Astrocyte of the spinal cord (primary cell): ENCODE measurements at regions not wholly inside any gene's neighbourhood (a gene's known extent, or its start where the extent isn't known, plus 50 kb on each side); places are given as distances from the start of the nearest gene placed in this dataset.

Experiments used
- DNase-seq: peaks from one replicate; pipeline ENCODE4 v3.0.0; 2011; ENCODE audit warnings: low read depth, low spot score
- H3K4me3 ChIP-seq: 2 replicates; pipeline ENCODE4 v1.5.1; 2011; ENCODE audit warnings: low read depth, mild to moderate bottlenecking, low read length, moderate library complexity
- in situ Hi-C: cut with HindIII; loops from 2 replicates; pipeline ENCODE4 v1.10.0; 2017; ENCODE audit warnings: low sequenced_read_pairs
- TF ChIP-seq, protein P1 (sequence below): IDR thresholded peaks from 2 replicates; pipeline ENCODE4 v1.5.1; 2012; ENCODE audit warnings: low read depth, mild to moderate bottlenecking, low read length, inconsistent platforms

DNA sequence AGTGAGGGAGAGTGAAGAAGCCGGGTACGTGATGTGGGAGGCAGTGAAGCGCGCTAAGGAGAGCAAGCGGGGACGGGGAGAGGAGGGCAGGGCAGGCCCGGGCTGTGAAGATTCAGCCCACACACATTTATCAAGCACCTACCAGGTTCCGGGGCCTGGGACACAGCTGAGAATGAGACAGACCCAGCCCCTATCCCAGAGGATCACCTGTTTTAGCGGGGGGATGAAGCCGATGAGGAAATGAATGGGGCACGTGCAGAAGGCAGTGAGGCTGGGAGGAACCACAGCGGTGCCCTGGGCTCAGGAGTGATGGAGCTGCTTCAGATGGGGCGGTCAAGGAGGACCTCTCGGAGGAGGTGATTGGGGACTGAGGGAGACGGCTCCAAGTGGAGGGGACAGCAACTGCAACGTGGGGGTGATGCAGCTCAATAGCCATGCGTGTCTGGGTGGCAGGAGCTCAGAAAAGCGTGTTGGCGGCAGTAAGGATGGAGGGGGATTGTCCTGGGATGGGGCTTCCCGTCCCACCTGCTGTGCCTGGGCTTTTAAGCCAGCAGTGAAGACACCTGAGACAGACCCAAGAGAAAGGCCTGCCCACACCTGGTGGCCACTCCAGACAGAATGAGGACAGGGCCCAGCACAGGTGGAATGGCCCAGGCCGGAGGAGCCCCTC is 77.5 kb upstream of the UNC5A start:
- TF ChIP-seq, protein P1, sequence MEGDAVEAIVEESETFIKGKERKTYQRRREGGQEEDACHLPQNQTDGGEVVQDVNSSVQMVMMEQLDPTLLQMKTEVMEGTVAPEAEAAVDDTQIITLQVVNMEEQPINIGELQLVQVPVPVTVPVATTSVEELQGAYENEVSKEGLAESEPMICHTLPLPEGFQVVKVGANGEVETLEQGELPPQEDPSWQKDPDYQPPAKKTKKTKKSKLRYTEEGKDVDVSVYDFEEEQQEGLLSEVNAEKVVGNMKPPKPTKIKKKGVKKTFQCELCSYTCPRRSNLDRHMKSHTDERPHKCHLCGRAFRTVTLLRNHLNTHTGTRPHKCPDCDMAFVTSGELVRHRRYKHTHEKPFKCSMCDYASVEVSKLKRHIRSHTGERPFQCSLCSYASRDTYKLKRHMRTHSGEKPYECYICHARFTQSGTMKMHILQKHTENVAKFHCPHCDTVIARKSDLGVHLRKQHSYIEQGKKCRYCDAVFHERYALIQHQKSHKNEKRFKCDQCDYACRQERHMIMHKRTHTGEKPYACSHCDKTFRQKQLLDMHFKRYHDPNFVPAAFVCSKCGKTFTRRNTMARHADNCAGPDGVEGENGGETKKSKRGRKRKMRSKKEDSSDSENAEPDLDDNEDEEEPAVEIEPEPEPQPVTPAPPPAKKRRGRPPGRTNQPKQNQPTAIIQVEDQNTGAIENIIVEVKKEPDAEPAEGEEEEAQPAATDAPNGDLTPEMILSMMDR: no peak
- no peak overlapping the region for H3K4me3 ChIP-seq
- DNase-seq: no peak
- in situ Hi-C loops: no loop called here

DNA sequence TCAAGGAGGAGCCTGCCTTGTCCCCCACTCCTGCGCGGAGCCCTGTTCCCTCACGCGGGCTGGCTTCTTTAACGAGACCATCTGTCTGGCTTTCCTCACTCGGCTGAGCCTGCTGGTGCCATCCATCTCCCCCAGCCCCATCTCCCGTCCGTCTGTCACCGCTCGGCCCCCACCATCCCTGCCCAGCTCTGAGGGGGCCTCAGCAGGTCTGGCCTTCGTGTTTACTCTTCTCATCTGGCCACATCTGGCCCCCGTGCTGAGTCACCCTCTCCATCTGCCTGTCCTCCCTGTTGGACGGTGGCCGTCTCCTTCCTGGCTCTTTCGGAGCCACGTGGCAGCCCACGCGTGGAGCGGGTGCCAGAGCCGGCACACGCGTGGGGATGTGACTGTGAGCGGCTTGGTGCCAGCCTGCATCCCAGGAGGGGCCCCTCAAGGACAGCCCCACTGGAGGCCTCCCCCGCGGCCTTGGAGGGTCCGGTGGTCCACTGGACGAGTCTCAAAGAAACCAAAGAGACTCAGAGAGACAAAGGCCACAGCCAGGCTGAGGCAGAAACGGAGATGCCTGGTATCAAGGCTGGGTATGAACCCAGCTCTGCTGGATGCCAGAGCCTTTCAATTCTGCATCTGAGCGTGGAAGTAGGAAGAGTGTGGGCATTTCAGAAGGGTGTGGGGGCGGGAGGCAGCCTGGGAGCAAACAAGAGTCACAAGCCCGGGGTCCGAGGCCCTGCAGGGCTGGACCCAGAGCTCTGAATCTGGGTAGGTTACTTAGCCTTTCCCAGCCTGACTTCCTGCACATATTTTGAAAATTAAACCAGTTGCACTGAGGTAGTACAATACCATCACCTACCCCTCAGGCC is 76.7 kb upstream of the UNC5A start:
- TF ChIP-seq, protein P1: no peak
- no peak for DNase-seq
- in situ Hi-C loops: no loop called here
- no peak overlapping the region for H3K4me3 ChIP-seq

DNA sequence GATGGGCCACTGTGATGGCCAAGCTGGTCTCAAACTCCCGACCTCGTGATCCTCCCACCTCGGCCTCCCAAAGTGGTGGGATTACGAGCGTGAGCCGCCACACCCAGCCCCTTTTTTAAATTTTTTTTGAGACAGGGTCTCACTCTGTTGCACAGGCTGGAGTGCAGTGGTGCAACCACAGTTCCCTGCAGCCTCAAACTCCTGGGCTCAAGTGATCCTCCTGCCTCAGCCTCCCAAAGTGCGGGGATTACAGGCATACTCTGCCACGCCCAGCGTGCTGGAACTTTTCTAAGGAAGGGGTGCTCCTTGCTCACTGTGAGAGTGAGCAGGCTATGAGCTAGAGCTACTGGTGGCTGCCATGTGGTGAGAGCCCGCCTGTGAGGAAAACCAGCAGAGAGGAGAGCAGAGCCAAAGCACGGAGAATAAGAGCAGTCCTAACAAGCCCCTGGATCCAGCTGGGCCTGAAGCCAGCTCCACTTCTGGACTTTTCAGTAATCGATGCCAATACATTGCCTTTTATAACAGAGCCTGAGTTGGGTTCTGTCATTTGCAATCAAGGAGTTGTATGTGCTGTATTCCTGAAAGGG is 75.5 kb upstream of the UNC5A start:
- no peak overlapping the region for H3K4me3 ChIP-seq
- TF ChIP-seq, protein P1: no peak
- no peak for DNase-seq
- in situ Hi-C loops: no loop called here

DNA sequence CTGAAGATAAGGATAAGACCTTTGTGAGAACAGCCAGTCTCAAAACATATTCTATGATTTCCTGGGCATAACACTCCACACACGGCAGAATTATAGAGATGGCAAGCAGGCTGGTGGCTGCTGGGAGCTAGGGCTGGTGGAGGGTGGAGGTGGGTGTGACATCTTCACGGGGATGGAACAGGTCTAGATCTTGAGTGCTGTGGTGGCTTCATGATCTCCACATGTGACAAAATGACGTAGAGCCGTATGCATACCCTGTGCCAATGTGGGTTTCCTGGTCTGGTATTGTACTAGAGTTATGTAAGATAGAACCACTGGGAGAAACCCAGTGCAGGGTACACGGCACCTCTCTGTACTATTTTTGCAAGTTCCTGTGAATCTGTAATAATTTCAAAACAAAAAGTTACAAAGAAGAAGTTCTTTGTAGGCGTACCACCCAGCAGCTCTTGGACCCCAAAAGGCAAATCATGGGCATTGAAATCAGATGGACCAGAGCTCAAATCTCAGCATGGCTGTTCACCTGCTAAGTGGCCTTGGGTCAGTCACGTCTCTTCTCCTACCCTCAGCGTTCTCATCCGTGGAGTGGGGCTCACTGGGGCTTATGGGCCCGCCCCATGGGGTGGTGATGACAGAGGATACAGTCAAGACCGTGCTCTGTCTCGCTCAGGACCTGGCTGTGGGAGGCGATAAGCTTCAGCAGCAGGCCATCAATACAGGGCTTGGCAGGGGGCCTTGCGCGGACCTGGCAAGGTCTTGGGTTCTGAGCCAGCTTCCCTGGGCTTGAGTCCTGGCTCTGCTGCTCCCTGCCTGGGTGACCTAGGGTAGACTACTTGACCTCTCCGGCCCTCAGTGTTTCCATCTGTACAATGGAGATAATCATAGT is 74.7 kb upstream of the UNC5A start:
- no peak overlapping the region for H3K4me3 ChIP-seq
- TF ChIP-seq, protein P1: no peak
- in situ Hi-C loops: no loop called here
- no peak for DNase-seq

DNA sequence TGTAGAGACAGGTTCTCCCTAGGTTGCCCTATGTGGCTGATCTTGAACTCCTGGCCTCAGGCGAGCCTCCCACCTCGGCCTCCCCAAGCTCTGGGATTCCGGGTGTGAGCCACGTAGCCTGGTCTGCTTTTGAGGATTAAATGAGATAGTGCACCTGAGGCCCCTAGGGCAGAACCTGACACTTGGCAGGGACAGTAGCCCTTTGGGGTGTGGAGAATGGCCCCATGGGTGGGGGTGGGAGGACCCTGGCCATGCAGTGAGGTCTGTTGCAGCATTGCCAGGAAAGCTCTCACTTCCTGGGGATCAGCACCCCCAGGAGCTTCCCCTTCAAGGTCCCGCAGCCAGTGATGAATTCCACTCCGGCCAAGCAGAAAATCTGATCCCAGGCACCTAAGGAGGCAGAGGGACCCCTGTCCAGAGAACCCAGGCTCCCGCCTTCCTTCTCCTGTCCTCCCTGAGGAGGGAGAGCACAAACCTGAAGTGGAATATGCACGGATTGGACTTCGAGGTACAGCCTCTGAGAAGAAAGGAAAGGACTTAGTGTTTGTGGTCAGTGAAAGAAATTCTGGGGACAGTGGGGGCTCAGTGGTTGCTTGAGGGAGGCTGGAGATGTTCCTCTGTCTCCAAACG is 73.9 kb upstream of the UNC5A start:
- no peak for DNase-seq
- no peak overlapping the region for H3K4me3 ChIP-seq
- in situ Hi-C loops: no loop called here
- TF ChIP-seq, protein P1: no peak
